ENCODE measurements at regions not wholly inside any gene's neighbourhood (a gene's known extent, or its start where the extent isn't known, plus 50 kb on each side); places are given as distances from the start of the nearest gene placed in this dataset.

- TF ChIP-seq CTCF (IDR thresholded peaks at IDR 0.05; ENCODE audit: low read length, missing control alignments): no peak
- no peak overlapping the region for H3K4me3 ChIP-seq (replicated peaks; ENCODE audit: low read depth, low read length)
- DNase-seq (ENCODE audit: low read depth): no peak
Observed at GRCh38 chr3:76203578-76203977, 418.2 kb upstream of the ZNF717 start.

- no peak for TF ChIP-seq CTCF (IDR thresholded peaks at IDR 0.05; ENCODE audit: low read length, missing control alignments)
- no peak for DNase-seq (ENCODE audit: low read depth)
- no peak overlapping the region for H3K4me3 ChIP-seq (replicated peaks; ENCODE audit: low read depth, low read length)
Observed at GRCh38 chr3:76206346-76206745, 421.0 kb upstream of the ZNF717 start.

GRCh38 chr3:76212679-76213078 is 427.3 kb upstream of the ZNF717 start:
- TF ChIP-seq CTCF (IDR thresholded peaks at IDR 0.05; ENCODE audit: low read length, missing control alignments): no peak
- H3K4me3 ChIP-seq (replicated peaks; ENCODE audit: low read depth, low read length): no peak overlapping the region
- no peak for DNase-seq (ENCODE audit: low read depth)

GRCh38 chr3:76222201-76222600 is 436.9 kb upstream of the ZNF717 start:
- no peak overlapping the region for H3K4me3 ChIP-seq (replicated peaks; ENCODE audit: low read depth, low read length)
- DNase-seq (ENCODE audit: low read depth): no peak
- no peak for TF ChIP-seq CTCF (IDR thresholded peaks at IDR 0.05; ENCODE audit: low read length, missing control alignments)

- no peak overlapping the region for H3K4me3 ChIP-seq (replicated peaks; ENCODE audit: low read depth, low read length)
- TF ChIP-seq CTCF (IDR thresholded peaks at IDR 0.05; ENCODE audit: low read length, missing control alignments): no peak
- DNase-seq (ENCODE audit: low read depth): no peak
Observed at GRCh38 chr3:76231258-76231657, 445.9 kb upstream of the ZNF717 start.

- TF ChIP-seq CTCF (IDR thresholded peaks at IDR 0.05; ENCODE audit: low read length, missing control alignments): no peak
- no peak for DNase-seq (ENCODE audit: low read depth)
- no peak overlapping the region for H3K4me3 ChIP-seq (replicated peaks; ENCODE audit: low read depth, low read length)
Observed at GRCh38 chr3:76242886-76243753, 457.8 kb upstream of the ZNF717 start.

- no peak for DNase-seq (ENCODE audit: low read depth)
- no peak overlapping the region for H3K4me3 ChIP-seq (replicated peaks; ENCODE audit: low read depth, low read length)
- no peak for TF ChIP-seq CTCF (IDR thresholded peaks at IDR 0.05; ENCODE audit: low read length, missing control alignments)
Observed at GRCh38 chr3:76245073-76245472, 459.7 kb upstream of the ZNF717 start.
